GM12892 (cell line): ENCODE measurements at regions not wholly inside any gene's neighbourhood (a gene's known extent, or its start where the extent isn't known, plus 50 kb on each side); places are given as distances from the start of the nearest gene placed in this dataset.

Source experiments
- POLR2A ChIP-seq: IDR thresholded peaks from 2 replicates; pipeline ENCODE4 v1.6.1; 2011; ENCODE audit warnings: low read depth, low read length, control low read depth
- POLR2AphosphoS5 ChIP-seq: IDR thresholded peaks from 2 replicates; pipeline ENCODE4 v1.6.1; 2011; ENCODE audit warnings: low read depth, low read length, control low read depth

DNA sequence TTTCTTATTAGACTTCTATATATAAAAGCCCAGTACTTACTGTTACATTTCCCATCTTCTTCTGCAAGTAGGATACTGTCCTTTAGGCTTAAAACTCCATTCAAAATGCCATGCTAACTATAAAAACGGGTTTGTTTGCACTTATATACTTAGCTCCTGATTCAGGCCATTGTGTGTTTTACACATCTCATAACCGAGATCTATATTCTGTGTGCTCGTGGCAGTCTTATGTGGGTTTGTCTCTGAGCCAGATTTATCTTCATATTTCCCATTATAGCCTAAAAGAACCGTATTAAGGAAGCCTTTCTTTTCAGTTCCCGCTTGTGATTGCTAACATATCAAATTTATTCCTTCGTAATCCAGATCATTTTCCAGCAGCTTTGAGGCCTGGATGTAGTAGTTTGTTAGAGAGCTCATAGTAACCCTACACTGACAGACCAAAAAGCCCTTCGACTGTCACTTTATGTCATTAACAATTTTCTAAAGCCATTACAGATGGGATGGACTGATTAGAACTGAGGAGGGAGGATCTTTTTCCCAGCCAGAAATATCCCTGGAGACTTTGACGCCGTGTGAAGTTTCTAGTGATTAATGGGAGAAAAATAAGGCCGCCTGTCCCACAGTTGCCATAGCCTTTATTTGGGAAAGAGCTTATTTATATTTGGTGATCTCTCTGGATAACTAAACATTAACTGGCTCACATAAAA lies 508.5 kb downstream of the FOXG1 start:
- no peak for TF ChIP-seq POLR2A
- no peak for TF ChIP-seq POLR2AphosphoS5
